ENCODE measurements at regions not wholly inside any gene's neighbourhood (a gene's known extent, or its start where the extent isn't known, plus 50 kb on each side); places are given as distances from the start of the nearest gene placed in this dataset.

GRCh38 chr9:21564175-21564574 lies 82.1 kb upstream of the IFNE start:
- TF ChIP-seq CTCF (IDR thresholded peaks at IDR 0.05): no peak
- TF ChIP-seq POLR2A (IDR thresholded peaks at IDR 0.05): no peak
